22Rv1 (cell line): ENCODE measurements at regions not wholly inside any gene's neighbourhood (a gene's known extent, or its start where the extent isn't known, plus 50 kb on each side); places are given as distances from the start of the nearest gene placed in this dataset.

ENCODE experiments used
- CTCF ChIP-seq: fragments of 450-650 bp; IDR thresholded peaks from 2 replicates; pipeline ENCODE4 v1.5.1; 2017; ENCODE audit warnings: mild to moderate bottlenecking
- ZFX ChIP-seq: fragments of 450-650 bp; IDR thresholded peaks from 2 replicates; pipeline ENCODE4 v1.6.1; 2017; ENCODE audit warnings: antibody characterized with exemption, borderline replicate concordance

- no peak for TF ChIP-seq ZFX
- TF ChIP-seq CTCF: no peak
Measured at GRCh38 chr16:7216719-7217118, 115.9 kb upstream of the RBFOX1 start.
